ENCODE measurements at regions not wholly inside any gene's neighbourhood (a gene's known extent, or its start where the extent isn't known, plus 50 kb on each side); places are given as distances from the start of the nearest gene placed in this dataset.

DNA sequence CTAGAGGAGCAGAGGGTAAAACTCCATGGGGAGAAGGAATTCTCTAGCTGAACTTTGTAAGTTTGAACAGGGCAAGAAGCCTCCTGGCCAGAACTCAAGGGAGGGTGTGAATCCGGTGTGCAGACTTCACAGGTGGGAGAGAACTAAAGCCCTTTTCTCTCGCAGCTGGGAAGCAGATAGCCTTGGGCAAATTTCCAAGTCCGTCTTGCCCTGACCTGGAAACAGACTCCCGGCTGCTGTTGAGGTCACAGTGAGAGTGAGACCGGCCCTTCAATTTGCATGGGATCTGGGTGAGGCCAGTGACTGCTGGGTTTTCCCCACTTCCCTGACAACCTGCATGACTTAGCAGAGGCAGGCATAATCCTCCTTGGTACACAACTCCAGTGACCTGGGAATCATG, 94.5 kb upstream of the ZNF827 start:
- Mint-ChIP-seq H3K9me3 (no peaks in the 10 kb centered on the region), H3K27ac (no peak overlapping the region), H3K36me3 (no peaks in the 10 kb centered on the region), H3K4me1 (peaks cover 0 to 6% of the 10 kb centered on the region in 2 donors), H3K27me3 (ENCODE audit: low read depth in 2 of 2) (no peaks in the 10 kb centered on the region), H3K4me3 (no peak overlapping the region)
- no peak overlapping the region for H3K27ac ChIP-seq (ENCODE audit: low read length)
- no peak for DNase-seq
- intact Hi-C loops (cut with micrococcal nuclease): no loop called here
- no peaks in the 10 kb centered on the region for H3K36me3 ChIP-seq (ENCODE audit: control insufficient read depth, insufficient read depth, low read length)
- H3K4me3 ChIP-seq (ENCODE audit: low read length): no peak overlapping the region
- no peaks in the 10 kb centered on the region for H3K9me3 ChIP-seq (ENCODE audit: control insufficient read depth, insufficient read depth, low read length)
- ATAC-seq: no peak
- H3K4me1 ChIP-seq (ENCODE audit: control insufficient read depth, insufficient read depth, low read length): no peaks in the 10 kb centered on the region
- TF ChIP-seq, protein P1, sequence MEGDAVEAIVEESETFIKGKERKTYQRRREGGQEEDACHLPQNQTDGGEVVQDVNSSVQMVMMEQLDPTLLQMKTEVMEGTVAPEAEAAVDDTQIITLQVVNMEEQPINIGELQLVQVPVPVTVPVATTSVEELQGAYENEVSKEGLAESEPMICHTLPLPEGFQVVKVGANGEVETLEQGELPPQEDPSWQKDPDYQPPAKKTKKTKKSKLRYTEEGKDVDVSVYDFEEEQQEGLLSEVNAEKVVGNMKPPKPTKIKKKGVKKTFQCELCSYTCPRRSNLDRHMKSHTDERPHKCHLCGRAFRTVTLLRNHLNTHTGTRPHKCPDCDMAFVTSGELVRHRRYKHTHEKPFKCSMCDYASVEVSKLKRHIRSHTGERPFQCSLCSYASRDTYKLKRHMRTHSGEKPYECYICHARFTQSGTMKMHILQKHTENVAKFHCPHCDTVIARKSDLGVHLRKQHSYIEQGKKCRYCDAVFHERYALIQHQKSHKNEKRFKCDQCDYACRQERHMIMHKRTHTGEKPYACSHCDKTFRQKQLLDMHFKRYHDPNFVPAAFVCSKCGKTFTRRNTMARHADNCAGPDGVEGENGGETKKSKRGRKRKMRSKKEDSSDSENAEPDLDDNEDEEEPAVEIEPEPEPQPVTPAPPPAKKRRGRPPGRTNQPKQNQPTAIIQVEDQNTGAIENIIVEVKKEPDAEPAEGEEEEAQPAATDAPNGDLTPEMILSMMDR (IDR thresholded peaks at IDR 0.05): no peak
- no peaks in the 10 kb centered on the region for H3K27me3 ChIP-seq (ENCODE audit: control insufficient read depth, insufficient read depth, low read length)
- 90% methylated on average over 5 of the region's 5 CpGs for WGBS (ENCODE audit: insufficient coverage)

DNA sequence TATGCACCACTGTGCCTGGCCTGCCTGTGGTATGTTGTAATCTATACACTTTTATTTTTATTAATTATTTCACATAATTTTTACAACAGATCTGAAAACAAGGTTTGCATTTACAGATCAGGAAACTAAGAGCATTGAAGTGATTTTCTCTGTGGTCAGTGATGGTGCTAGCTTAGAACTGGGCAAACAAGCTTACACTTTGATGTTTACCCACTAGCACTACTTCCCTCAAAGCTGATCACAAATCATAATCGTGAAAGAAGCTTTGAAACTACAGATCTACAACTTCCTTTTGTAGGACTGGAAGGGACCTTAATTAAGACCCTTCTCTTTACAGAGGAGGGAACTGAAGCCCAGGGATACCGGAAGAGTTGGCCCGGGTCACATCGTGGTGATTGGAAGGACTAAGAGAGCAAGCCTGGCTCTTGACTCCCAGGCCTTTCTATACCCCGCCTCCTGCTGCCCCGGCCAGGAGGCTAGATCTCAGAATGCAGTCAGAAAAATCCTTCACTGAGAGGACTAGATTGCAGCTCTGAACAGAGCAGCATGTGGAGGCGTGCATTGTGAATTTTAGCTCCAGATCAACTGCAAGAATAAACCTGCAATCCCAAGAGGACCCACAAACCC, 93.7 kb upstream of the ZNF827 start:
- no peaks in the 10 kb centered on the region for H3K36me3 Mint-ChIP-seq
- 45% methylated on average over 7 of the region's 7 CpGs for WGBS (ENCODE audit: insufficient coverage)
- Histone ChIP-seq H3K27ac (ENCODE audit: low read length) (no peak overlapping the region), H3K4me1 (ENCODE audit: control insufficient read depth, insufficient read depth, low read length) (no peaks in the 10 kb centered on the region), H3K36me3 (ENCODE audit: control insufficient read depth, insufficient read depth, low read length) (no peaks in the 10 kb centered on the region), H3K9me3 (ENCODE audit: control insufficient read depth, insufficient read depth, low read length) (no peaks in the 10 kb centered on the region), H3K4me3 (ENCODE audit: low read length) (no peak overlapping the region), H3K27me3 (ENCODE audit: control insufficient read depth, insufficient read depth, low read length) (no peaks in the 10 kb centered on the region)
- no peak overlapping the region for H3K27ac Mint-ChIP-seq
- no peaks in the 10 kb centered on the region for H3K9me3 Mint-ChIP-seq
- peaks cover 0 to 6% of the 10 kb centered on the region in 2 donors for H3K4me1 Mint-ChIP-seq
- no peak for DNase-seq
- intact Hi-C loops (cut with micrococcal nuclease): no loop called here
- H3K4me3 Mint-ChIP-seq: no peak overlapping the region
- no peaks in the 10 kb centered on the region for H3K27me3 Mint-ChIP-seq (ENCODE audit: low read depth in 2 of 2)
- ATAC-seq: no peak
- TF ChIP-seq, protein P1 (IDR thresholded peaks at IDR 0.05): no peak

DNA sequence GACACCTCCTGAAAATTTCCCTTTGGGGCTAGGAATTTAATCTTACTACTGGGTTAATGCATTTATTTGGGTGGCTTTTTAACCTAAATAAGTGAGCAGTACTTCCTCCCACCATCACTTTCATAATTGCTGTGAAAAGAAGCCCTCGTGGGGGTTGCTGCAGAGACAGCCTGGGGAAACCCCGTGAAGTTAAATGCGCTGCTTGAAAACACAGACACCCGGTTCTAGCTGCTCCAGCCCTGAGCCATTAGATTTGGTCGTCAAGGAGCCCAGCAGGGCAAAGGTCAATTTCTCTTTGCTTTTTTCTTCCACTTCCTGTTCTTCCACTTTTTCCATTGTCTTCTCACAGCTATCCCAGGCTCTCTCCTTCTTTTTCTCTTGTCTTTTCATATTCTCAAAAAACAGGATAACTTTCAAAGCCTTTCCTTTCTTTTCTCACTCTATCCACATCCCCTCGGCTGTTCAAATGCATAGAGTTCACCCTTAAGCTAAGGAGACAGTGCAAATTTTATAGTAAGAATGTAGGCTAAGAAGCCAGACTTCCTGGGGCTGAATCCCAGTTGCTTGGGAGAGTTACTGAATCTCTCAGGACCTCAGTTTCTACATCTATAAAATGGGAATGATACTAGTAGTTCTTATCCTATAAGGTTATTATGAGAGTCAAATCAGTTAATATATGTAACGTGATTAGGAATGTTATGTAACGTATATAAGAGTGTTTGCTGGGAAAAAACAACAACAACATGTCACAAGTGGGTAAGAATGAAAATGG, 91.5 kb upstream of the ZNF827 start:
- intact Hi-C loops (cut with micrococcal nuclease): no loop called here
- H3K4me3 ChIP-seq (ENCODE audit: low read length): no peak overlapping the region
- Mint-ChIP-seq H3K4me1 (peaks cover 0 to 6% of the 10 kb centered on the region in 2 donors), H3K36me3 (no peaks in the 10 kb centered on the region), H3K27ac (no peak overlapping the region), H3K27me3 (ENCODE audit: low read depth in 2 of 2) (peaks cover 0 to 2% of the 10 kb centered on the region in 2 donors), H3K4me3 (no peak overlapping the region), H3K9me3 (no peaks in the 10 kb centered on the region)
- no peaks in the 10 kb centered on the region for H3K9me3 ChIP-seq (ENCODE audit: control insufficient read depth, insufficient read depth, low read length)
- H3K4me1 ChIP-seq (ENCODE audit: control insufficient read depth, insufficient read depth, low read length): no peaks in the 10 kb centered on the region
- TF ChIP-seq, protein P1 (IDR thresholded peaks at IDR 0.05): no peak
- no peaks in the 10 kb centered on the region for H3K27me3 ChIP-seq (ENCODE audit: control insufficient read depth, insufficient read depth, low read length)
- WGBS (ENCODE audit: insufficient coverage): 31% methylated on average over 7 of the region's 8 CpGs
- DNase-seq (no peak), ATAC-seq (peak in 2 of 3 donors; percentile 54 to 62)
- no peak overlapping the region for H3K27ac ChIP-seq (ENCODE audit: low read length)
- H3K36me3 ChIP-seq (ENCODE audit: control insufficient read depth, insufficient read depth, low read length): no peaks in the 10 kb centered on the region
